Muscle of back (tissue), 3 donors: ENCODE measurements at regions not wholly inside any gene's neighbourhood (a gene's known extent, or its start where the extent isn't known, plus 50 kb on each side); places are given as distances from the start of the nearest gene placed in this dataset.
"Not testable (repeated sequence)": the region's sequence is repeated elsewhere in the genome, so short reads cannot be mapped to it uniquely, and the experiment has no call there.

Experiments used
- DNase-seq, 3 donors: peaks; one replicate each; pipeline versions ENCODE4 v3.0.0 to v3.0.0-alpha.2; 2013

GRCh38 chr3:20832963-20833362 lies 647.0 kb upstream of the SGO1 start:
- no peak for DNase-seq

GRCh38 chr3:20822251-20822650 lies 636.2 kb upstream of the SGO1 start:
- DNase-seq, result no peak

- DNase-seq, result not testable (repeated sequence)
These were observed 634.9 kb upstream of the SGO1 start for GRCh38 chr3:20820872-20821271.

- peak in 1 of 3 donors; percentile 22 for DNase-seq
These were observed 625.6 kb upstream of the SGO1 start for GRCh38 chr3:20811631-20812030.

GRCh38 chr3:20811006-20811405 lies 625.0 kb upstream of the SGO1 start:
- DNase-seq, result no peak

- no peak for DNase-seq
These were observed 624.5 kb upstream of the SGO1 start for GRCh38 chr3:20810555-20810954.

- no peak for DNase-seq
These were observed 623.4 kb upstream of the SGO1 start for GRCh38 chr3:20809356-20809755.

GRCh38 chr3:20808864-20809263 lies 622.9 kb upstream of the SGO1 start:
- DNase-seq, result no peak

GRCh38 chr3:20798666-20799065 lies 612.7 kb upstream of the SGO1 start:
- no peak for DNase-seq

GRCh38 chr3:20787005-20787404 lies 601.0 kb upstream of the SGO1 start:
- no peak for DNase-seq

GRCh38 chr3:20776692-20777091 lies 590.7 kb upstream of the SGO1 start:
- peak; percentile 38 to 85 (median 85) for DNase-seq

GRCh38 chr3:20776286-20776685 lies 590.3 kb upstream of the SGO1 start:
- peak in 1 of 3 donors; percentile 54 for DNase-seq

GRCh38 chr3:20773320-20773984 lies 587.4 kb upstream of the SGO1 start:
- DNase-seq, result no peak

- DNase-seq, result no peak
These were observed 586.9 kb upstream of the SGO1 start for GRCh38 chr3:20772869-20773268.

- DNase-seq, result no peak
These were observed 583.4 kb upstream of the SGO1 start for GRCh38 chr3:20769430-20769829.

GRCh38 chr3:20760981-20761380 lies 575.0 kb upstream of the SGO1 start:
- DNase-seq, result no peak

GRCh38 chr3:20752416-20752815 lies 566.4 kb upstream of the SGO1 start:
- DNase-seq, result no peak

- no peak for DNase-seq
These were observed 565.3 kb upstream of the SGO1 start for GRCh38 chr3:20751296-20751695.

- peak in 1 of 3 donors; percentile 8 for DNase-seq
These were observed 561.7 kb upstream of the SGO1 start for GRCh38 chr3:20747741-20748140.

GRCh38 chr3:20743553-20744321 lies 557.7 kb upstream of the SGO1 start:
- peak; percentile 4 to 75 (median 19) for DNase-seq

GRCh38 chr3:20742903-20743552 lies 557.0 kb upstream of the SGO1 start:
- DNase-seq, result peak; percentile 5 to 73 (median 36)

GRCh38 chr3:20741381-20741780 lies 555.4 kb upstream of the SGO1 start:
- peak in 1 of 3 donors; percentile 10 for DNase-seq

GRCh38 chr3:20739814-20740213 lies 553.8 kb upstream of the SGO1 start:
- DNase-seq, result no peak
